ACHN (cell line): ENCODE measurements at regions not wholly inside any gene's neighbourhood (a gene's known extent, or its start where the extent isn't known, plus 50 kb on each side); places are given as distances from the start of the nearest gene placed in this dataset.
A peak's percentile ranks its signal among the peaks of the same experiment; 100 is the strongest.
"Not testable (repeated sequence)": the region's sequence is repeated elsewhere in the genome, so short reads cannot be mapped to it uniquely, and the experiment has no call there.

ENCODE experiments used
- DNase-seq: peaks from one replicate; pipeline ENCODE4 v3.0.0-alpha.2; 2015
- in situ Hi-C: cut with HindIII; loops from 2 replicates; pipeline ENCODE4 v1.10.0; 2017; ENCODE audit warnings: low sequenced_read_pairs, low pct_ligation_motif_present, low pct_unique_long_range_greater_than_20kb

DNA sequence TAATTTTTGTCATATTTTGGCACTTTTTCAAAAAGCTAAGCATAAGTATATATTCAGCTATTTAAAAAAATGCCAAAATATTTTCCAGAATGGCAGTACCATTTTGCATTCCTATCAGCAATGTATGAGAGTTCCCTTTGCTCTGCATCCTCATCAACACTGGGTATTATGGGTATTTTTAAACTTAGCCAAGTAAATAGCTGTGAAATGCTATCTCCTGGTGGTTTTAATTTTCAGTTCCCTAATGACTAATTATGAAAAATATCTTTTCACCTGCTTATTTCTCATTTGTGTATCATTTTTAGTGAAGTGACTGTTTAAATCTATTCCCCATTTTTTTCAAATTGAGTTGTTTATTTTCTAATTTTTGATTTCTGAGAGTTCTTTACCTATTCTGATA is 199.7 kb upstream of the NECTIN3 start:
- DNase-seq: no peak
- in situ Hi-C loops: no loop called here

DNA sequence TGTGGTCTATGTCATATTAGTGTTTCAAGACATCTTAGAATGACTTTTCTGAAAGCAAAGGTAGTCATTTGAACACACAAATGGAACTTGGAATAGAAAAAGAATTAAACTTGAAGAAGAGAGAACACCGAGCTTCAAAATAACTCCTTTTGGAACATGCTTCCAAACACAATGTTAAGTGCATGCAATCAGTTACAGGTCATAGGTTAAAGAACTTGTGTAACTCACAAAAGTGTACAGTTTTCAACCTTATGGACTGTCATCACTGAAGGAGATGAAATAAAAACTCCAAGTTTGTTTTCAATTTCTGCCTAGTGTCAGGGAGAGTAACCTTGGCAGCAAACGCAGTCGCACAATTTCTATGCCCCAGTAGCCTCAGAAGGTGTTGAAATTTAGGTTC is 192.9 kb upstream of the NECTIN3 start:
- in situ Hi-C loops: no loop called here
- no peak for DNase-seq

DNA sequence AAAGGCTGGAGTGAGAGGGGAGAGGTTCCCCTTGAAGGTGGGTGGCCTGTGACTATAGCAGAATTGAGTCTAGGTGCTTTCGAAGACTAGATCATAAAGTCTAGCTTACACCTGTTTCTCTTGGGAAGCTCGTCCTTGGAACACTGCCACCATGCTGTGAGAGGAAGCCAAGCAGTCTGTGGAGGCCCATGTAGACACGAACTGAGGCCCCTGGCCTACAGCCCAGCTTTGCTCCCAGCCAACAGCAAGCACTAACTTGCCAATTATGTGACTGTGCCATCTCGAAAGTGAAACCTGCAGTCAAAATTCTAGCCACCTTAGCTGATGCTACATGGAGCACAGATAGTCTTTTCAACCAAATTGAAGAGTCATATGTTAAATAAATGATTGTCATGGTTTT is 190.5 kb upstream of the NECTIN3 start:
- in situ Hi-C loops: no loop called here
- DNase-seq: peak; percentile 78

DNA sequence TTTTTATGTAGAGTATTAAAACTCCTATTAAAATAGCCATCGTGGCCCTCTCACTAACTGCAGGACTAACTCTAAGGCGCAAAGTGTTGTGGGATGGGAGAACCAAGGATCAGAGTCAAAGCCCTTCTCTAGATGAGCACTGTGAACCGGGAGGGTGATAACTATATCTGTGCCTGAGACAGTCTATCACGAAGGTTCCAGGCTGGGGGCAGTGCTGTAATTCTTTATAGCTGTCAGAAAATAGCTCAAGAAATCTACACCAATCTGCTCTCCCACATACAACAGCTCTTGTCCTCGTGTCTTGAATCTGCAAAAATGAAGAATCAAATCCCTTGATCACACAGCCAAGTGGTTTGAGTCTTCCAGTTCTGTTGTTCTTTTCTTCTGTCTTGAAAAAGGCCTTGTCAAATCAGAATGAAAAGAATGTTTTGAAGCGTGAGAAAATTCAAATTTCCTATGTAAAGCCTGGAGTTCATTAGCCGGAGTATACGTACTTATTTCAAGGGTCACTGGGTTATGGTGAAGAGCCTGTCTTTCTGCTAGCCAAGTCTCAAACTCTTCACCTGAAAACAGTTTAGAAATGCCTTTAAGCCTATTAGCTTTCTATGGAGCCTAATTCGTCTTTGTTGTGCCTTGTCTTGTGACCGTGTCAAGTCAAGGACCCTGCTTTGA is 185.3 kb upstream of the NECTIN3 start:
- no peak for DNase-seq
- in situ Hi-C loops: no loop called here

DNA sequence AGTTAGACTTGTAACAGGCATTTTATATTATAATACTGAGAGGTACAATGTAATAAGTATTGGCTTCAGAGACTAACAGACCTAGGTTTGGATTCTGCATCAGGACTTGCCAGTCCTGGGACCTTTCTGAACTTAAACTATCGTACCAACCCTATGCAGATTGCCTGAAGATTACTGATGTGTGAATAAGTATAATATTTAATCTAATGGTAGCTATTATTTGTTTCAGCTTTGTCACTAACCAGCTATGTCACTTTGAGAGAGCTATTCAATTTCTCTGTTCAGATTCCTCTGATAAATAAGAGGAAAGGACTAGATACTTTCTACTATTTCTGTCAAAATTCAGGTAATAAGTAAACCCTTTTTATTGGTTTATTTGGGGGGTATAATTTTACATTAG is 184.4 kb upstream of the NECTIN3 start:
- in situ Hi-C loops: no loop called here

DNA sequence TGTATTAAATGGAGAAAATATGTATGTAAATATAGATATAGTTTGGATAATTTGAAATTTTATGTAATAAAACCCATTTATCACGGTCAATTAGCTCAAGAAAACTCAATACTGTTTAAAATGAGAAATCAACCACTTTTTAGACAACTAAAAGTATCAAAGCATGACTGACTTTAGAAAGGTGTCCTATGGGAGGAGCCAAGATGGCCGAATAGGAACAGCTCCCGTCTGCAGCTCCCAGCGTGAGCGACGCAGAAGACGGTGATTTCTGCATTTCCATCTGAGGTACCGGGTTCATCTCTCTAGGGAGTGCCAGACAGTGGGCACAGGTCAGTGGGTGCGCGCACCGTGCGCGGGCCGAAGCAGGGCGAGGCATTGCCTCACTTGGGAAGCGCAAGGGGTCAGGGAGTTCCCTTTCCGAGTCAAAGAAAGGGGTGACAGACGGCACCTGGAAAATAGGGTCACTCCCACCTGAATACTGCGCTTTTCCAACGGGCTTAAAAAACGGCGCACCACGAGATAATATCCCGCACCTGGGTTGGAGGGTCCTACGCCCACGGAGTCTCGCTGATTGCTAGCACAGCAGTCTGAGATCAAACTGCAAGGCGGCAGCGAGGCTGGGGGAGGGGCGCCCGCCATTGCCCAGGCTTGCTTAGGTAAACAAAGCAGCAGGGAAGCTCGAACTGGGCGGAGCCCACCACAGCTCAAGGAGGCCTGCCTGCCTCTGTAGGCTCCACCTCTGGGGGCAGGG is 182.8 kb upstream of the NECTIN3 start:
- DNase-seq, in situ Hi-C loops: not testable (repeated sequence)

More for the DNA sequence above, 184.4 kb upstream of the NECTIN3 start:
- no peak for DNase-seq

DNA sequence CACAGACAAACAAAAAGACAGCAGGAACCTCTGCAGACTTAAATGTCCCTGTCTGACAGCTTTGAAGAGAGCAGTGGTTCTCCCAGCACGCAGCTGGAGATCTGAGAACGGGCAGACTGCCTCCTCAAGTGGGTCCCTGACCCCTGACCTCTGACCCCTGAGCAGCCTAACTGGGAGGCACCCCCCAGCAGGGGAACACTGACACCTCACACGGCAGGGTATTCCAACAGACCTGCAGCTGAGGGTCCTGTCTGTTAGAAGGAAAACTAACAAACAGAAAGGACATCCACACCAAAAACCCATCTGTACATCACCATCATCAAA is 182.3 kb upstream of the NECTIN3 start:
- DNase-seq, in situ Hi-C loops: not testable (repeated sequence)

DNA sequence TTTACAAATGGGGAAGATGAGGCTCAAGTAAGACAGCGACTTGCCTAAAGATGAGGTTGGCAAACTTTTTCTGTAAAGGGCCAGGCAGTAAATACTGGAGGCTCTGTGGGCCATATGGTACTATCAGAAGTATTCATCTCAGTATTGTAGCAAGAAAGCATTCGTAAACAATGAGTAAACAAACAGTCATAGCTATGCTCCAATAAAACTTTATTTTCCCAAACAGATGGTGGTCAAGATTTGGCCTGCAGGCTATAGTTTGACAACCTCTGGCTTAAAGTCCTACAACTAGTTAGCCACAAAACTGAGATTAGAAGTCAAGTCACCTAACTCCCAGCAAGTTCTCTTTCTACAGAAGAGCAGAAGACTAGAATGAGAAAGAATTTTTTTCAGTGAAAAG is 177.0 kb upstream of the NECTIN3 start:
- in situ Hi-C loops: no loop called here
- DNase-seq: no peak

DNA sequence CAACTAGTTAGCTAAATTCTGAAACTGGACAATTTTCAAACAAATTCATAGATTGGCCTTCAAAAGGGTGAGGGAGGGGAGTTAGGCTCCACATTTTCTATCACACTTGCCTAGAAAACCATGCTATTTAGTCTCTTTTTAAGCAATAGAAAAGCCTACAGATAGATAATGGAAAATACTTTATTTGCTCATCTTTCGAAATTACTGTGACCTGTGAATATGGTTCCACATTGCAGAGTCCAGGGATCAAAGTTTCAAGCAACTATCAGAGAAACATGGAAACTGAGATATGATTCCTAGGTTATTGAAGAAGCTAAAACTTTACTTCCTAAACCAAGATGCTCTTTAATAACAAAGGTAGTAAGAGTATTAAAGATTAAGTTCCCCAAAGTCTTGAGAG is 176.6 kb upstream of the NECTIN3 start:
- in situ Hi-C loops: no loop called here
- no peak for DNase-seq

DNA sequence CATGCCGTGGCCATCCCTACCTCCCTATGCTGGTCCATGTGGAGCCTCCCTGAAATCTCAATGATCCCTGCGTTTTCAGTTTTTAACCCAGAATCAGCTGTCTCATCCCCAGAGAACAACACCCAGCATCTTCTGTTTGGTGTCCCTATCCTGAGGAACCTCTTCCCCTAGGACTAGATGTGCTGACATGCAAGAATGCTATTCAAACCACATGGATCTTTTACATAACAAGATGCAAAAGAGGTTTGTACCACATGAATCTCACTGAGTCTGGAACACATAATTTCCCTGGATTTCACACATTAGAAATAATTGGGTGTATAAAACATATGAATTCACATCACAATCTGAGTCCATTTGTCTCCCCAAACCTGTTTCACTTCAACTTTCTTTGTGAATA is 174.6 kb upstream of the NECTIN3 start:
- in situ Hi-C loops: no loop called here
- no peak for DNase-seq

DNA sequence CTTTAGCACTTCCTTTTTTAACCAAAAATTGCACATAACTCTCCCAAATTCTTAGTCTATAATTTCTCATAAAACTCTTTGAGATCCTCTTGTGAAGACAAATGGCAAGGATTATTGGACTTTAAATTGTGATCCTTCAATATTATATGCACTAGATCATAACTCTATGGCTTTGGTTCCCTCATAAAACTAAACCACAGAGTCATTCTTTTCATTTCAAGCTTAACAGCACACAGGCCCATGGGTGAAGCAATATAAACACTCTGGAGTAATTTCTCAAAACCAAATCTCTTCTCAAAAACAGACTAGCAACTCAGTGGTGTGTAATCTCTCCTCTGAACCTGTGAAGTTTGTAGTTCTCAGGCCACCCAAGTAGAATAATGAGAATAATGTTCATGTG is 171.0 kb upstream of the NECTIN3 start:
- no peak for DNase-seq
- in situ Hi-C loops: no loop called here

DNA sequence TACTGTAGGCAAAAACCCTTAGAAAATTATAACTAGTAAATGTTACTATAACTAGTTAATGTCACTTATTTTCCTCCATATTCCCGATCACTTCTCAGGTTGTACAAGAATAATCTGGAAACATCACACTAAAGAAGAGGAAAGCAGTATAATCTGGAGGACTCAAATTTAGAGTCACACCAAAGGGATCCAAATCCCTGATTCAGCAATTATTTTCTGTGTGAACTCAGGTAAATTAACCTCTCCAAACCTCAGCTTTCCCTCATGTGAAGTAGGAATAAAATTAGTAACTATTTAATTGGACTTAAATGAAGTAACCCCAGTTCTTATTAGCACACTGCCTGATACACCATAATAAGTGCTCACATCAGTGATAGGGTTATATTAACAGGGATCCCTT is 170.1 kb upstream of the NECTIN3 start:
- no peak for DNase-seq
- in situ Hi-C loops: no loop called here

DNA sequence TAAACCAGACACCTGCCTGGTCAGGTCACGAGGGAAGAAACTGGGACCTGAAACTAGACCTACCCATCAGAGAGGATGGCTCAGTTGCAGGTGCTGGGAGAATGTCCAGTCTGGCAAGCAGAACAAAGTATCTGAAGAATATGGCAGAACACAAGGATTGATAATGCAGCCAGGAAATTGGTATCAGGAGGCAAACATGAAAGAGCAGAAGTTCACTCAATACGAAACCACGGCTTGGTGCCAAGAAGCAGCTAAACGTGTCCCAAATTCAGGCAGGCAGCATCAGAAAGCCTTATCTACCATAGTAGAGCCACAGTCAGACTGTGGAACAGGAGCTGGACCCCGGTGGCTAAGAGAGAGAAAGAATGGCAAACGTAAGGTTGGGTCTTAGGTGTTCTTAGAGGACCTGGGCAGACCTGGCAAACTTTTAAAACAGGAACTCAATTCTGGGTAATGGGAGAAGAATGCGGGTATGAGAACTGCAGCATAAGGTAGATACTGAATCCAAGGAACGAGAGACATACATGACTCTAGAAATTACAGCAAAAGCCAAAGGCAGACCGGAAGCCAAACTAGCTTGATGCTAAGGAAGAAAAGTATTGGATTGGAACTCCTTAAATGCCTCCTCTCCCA is 169.0 kb upstream of the NECTIN3 start:
- DNase-seq: no peak
- in situ Hi-C loops: no loop called here

DNA sequence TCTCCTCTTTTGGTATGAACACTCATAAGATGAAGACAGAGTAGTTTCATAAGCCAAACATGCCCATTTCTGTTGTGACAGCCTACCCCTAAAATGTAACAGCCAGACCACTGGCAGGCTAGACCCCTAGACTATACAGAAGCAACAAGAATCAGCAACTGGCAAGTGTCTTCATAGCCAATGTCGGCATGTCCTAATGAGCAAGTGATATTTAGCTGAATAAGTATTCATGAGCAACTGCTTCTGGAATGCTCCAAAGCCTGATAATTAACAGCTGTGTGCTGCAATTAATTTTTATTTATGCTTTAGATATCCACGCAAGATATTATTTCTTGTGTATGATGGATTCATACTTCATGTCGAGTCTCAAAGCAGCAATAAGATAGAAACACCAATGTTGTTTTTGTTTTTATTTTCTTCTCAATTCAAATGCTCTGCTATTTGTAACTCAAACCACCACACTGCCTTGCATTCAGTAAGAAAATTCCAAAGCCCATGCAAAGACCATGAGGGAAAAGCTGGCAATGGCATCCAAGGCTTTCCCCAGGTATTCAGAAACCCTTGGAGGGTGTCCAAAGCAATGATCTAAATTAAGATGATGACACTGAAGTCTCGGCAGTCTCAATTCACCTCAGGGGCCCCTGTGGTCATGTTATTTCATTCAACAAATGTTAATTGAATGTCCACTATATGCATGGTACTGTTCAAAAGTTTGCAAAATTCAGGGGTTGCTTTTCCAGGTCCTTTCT is 167.7 kb upstream of the NECTIN3 start:
- DNase-seq: no peak

DNA sequence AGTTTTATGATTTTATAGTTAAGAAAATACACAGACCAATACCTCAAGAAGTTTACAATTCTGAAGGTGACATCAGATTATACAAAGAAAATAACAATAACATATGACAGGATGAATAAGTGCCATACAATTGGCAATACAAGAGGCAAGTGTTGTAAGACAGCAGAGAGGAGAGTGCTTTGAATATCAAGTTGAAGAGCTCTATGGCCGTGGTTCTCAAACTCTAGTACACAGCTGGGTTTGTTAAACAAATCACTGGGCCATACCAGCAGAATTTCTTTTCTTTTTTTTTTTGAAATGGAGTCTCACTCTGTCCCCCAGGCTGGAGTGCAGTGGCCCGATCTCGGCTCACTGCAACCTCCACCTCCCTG is 167.1 kb upstream of the NECTIN3 start:
- no peak for DNase-seq
- in situ Hi-C loops: no loop called here

More for the DNA sequence above, 167.7 kb upstream of the NECTIN3 start:
- in situ Hi-C loops: no loop called here

DNA sequence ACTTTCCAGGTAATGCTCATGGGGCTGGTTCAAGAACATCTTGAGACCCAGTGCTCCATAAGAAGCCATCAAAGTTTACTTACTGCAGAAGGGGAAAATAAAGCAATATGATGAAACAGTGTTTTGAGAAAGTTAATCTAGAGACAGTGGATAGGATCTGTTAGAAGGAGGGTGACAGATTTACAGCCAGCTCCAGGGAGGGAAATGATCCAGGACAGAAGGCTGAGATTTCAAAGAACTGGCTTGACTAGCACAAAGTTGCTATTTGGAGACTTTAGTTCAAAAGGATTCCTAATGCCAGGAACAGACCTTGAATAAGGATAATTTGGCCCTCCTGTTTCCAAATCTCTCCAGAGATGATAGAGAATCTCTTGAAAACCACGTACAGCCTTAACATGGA is 166.5 kb upstream of the NECTIN3 start:
- no peak for DNase-seq
- in situ Hi-C loops: no loop called here

DNA sequence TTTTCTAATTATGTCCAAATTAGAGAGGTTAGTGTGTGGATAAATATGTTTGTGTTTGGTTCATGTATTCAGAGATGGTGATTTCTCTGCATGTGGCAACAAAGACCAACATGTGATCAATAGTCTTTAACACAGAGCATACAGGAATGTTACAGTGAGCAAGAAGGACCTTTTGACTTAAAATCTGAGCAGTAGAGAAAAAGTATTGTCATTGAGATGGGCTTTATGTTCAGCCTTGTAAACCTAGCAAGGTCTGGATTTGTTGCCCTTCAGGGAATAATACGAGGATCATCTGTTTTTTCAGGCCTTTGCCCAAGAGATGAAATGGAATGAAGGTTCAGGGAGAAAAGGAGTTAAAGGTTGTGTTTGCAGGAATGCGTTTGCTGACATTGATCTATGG is 161.8 kb upstream of the NECTIN3 start:
- no peak for DNase-seq
- in situ Hi-C loops: no loop called here

DNA sequence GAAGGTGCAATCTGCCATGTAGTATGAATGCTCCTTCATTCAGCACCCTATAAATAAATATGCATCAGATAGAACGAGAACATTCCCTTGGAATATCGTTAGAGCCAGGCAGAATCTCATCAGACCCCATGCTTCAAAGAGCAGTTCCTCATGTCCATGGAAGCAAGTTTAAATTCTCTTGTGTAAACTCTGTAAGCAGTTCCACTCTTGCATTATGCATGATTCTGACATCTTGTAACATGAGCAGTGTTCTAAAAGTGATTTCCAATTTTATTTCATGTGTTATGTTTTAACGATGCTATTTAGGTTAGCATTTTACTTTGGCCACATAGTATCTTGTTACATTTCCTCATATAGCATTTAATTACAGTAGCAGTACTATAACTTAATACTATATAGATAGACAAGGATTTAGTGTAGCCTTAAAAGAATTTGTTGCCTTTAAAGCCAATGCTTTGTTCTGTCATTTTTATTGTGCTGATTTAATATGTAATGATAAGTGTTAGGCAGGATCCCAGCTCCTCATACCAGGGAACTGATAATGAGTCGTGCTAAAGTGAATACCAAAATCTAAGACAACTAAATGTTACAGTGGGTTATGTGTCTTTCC is 161.2 kb upstream of the NECTIN3 start:
- in situ Hi-C loops: no loop called here
- DNase-seq: no peak

DNA sequence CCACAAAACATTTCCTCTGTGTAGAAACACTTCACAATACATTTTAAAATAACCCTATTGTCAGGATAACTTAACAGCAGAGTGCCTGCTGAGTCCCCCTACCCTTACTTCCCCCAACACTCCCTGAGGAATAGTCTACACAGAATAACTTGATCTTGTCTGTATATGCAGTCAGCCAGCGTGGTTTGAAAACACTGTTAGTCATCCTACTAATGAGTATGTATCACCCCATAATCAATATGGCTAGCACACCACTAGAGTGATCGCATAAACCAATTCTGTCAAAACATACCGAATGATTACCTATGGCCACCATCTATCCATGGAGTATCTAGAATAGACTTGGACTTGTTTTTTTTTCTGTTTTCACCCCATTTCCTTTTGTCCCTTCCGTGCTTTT is 152.7 kb upstream of the NECTIN3 start:
- in situ Hi-C loops: no loop called here
- no peak for DNase-seq
